Neural cell (in vitro differentiated cells): ENCODE measurements at regions not wholly inside any gene's neighbourhood (a gene's known extent, or its start where the extent isn't known, plus 50 kb on each side); places are given as distances from the start of the nearest gene placed in this dataset.

Source experiments
- EP300 ChIP-seq: fragments of 450-650 bp; conservative IDR thresholded peaks from 2 replicates; pipeline ENCODE4 v1.6.1; 2014; ENCODE audit warnings: antibody characterized with exemption, mild to moderate bottlenecking, moderate library complexity; ENCODE audit not compliant: poor library complexity, severe bottlenecking
- RAD21 ChIP-seq: fragments of 450-650 bp; conservative IDR thresholded peaks from 2 replicates; pipeline ENCODE4 v1.6.1; 2014; ENCODE audit warnings: antibody characterized with exemption, mild to moderate bottlenecking, moderate library complexity

DNA sequence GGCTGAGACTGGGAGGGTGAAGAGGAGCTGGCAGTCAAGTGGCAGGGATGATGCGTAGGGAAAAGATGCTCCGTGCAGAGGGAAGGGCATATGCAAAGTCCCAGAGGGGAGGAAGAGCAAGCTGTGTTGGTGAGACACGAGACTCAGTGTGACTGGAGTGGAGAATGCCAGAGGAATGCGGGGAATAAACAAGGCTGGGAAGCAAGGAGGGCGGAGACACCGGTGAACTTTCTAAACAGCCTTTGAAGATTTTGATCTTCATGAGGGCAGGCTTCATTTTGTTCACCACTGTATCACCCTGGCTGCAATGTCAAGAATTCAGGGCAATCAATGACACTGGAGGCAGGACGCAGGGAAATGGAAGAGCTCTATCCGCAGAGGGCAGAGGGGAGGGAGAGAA, 535.8 kb downstream of the FUT8 start:
- no peak for TF ChIP-seq RAD21
- no peak for TF ChIP-seq EP300
